KBM-7 (cell line): ENCODE measurements at regions not wholly inside any gene's neighbourhood (a gene's known extent, or its start where the extent isn't known, plus 50 kb on each side); places are given as distances from the start of the nearest gene placed in this dataset.
"Not testable (repeated sequence)": the region's sequence is repeated elsewhere in the genome, so short reads cannot be mapped to it uniquely, and the experiment has no call there.

Source experiments
- DNase-seq: peaks from one replicate; pipeline ENCODE4 v3.0.0-alpha.2; 2015
- in situ Hi-C: fragments of 300-500 bp; cut with MboI; formaldehyde crosslinking; loops from 2 replicates; pipeline ENCODE4 v1.14.3; 2020; ENCODE audit warnings: low sequenced_read_pairs, low pct_unique_long_range_greater_than_20kb, mixed read lengths

GRCh38 chr2:236776695-236777251 lies 207.1 kb downstream of the ACKR3 start:
- DNase-seq, result no peak
- in situ Hi-C loops, result no loop called here

GRCh38 chr2:236777408-236777807 lies 207.8 kb downstream of the ACKR3 start:
- in situ Hi-C loops, result no loop called here

GRCh38 chr2:236781933-236782816 lies 212.6 kb downstream of the ACKR3 start:
- no peak for DNase-seq
- in situ Hi-C loops, result no loop called here

More at GRCh38 chr2:236777408-236777807, 207.8 kb downstream of the ACKR3 start:
- no peak for DNase-seq

- in situ Hi-C loops, result no loop called here
- DNase-seq, result no peak
These were observed 213.3 kb downstream of the ACKR3 start for GRCh38 chr2:236782938-236783337.

GRCh38 chr2:236783417-236784020 lies 213.9 kb downstream of the ACKR3 start:
- in situ Hi-C loops, result no loop called here
- no peak for DNase-seq

GRCh38 chr2:236785611-236786057 lies 216.0 kb downstream of the ACKR3 start:
- no peak for DNase-seq
- in situ Hi-C loops, result no loop called here

GRCh38 chr2:236786751-236787150 lies 217.1 kb downstream of the ACKR3 start:
- no peak for DNase-seq
- in situ Hi-C loops, result no loop called here

- in situ Hi-C loops, DNase-seq: not testable (repeated sequence)
These were observed 217.8 kb downstream of the ACKR3 start for GRCh38 chr2:236787376-236787775.

- in situ Hi-C loops, result no loop called here
These were observed 218.3 kb downstream of the ACKR3 start for GRCh38 chr2:236787885-236788284.

GRCh38 chr2:236790963-236791362 lies 221.3 kb downstream of the ACKR3 start:
- in situ Hi-C loops, result no loop called here
- DNase-seq, result no peak

More at GRCh38 chr2:236787885-236788284, 218.3 kb downstream of the ACKR3 start:
- DNase-seq, result no peak

- DNase-seq, result no peak
- in situ Hi-C loops, result no loop called here
These were observed 223.7 kb downstream of the ACKR3 start for GRCh38 chr2:236793023-236794011.

- DNase-seq, result no peak
- in situ Hi-C loops, result no loop called here
These were observed 224.7 kb downstream of the ACKR3 start for GRCh38 chr2:236794176-236794957.

- DNase-seq, result no peak
- in situ Hi-C loops, result no loop called here
These were observed 225.7 kb downstream of the ACKR3 start for GRCh38 chr2:236795169-236795860.

- no peak for DNase-seq
- in situ Hi-C loops, result no loop called here
These were observed 226.2 kb downstream of the ACKR3 start for GRCh38 chr2:236795861-236796219.

GRCh38 chr2:236796236-236796635 lies 226.6 kb downstream of the ACKR3 start:
- no peak for DNase-seq
- in situ Hi-C loops, result no loop called here

GRCh38 chr2:236797411-236797810 lies 227.8 kb downstream of the ACKR3 start:
- DNase-seq, result no peak
- in situ Hi-C loops, result no loop called here

- no peak for DNase-seq
- in situ Hi-C loops, result no loop called here
These were observed 228.9 kb downstream of the ACKR3 start for GRCh38 chr2:236798491-236798890.
